Suprapubic skin (tissue), 4 donors: ENCODE measurements at regions not wholly inside any gene's neighbourhood (a gene's known extent, or its start where the extent isn't known, plus 50 kb on each side); places are given as distances from the start of the nearest gene placed in this dataset.

Source experiments
- DNase-seq, 2 donors: peaks; one replicate each; pipeline ENCODE4 v3.0.0-alpha.2; 2019; ENCODE audit warnings: low spot score in 2 of 2
- H3K27ac ChIP-seq: fragments of 200-600 bp; sonication (generic); one replicate; pipeline ENCODE4 v1.5.1; 2019
- H3K27me3 ChIP-seq: fragments of 200-600 bp; sonication (generic); one replicate; pipeline ENCODE4 v1.5.1; 2019
- H3K36me3 ChIP-seq: fragments of 200-600 bp; sonication (generic); one replicate; pipeline ENCODE4 v1.5.1; 2019
- H3K4me1 ChIP-seq: fragments of 200-600 bp; sonication (generic); one replicate; pipeline ENCODE4 v1.5.1; 2019
- H3K4me3 ChIP-seq: fragments of 200-600 bp; sonication (generic); one replicate; pipeline ENCODE4 v1.5.1; 2019; ENCODE audit warnings: mild to moderate bottlenecking
- H3K9me3 ChIP-seq: fragments of 200-600 bp; sonication (generic); one replicate; pipeline ENCODE4 v1.5.1; 2019
- CTCF ChIP-seq, 2 donors: fragments of 200-600 bp in 1 of 2; fragments of 450-650 bp in 1 of 2; sonication (generic) in 1 of 2; IDR thresholded peaks; one replicate each; pipeline ENCODE4 v1.5.1; 2016 to 2019; ENCODE audit warnings: antibody characterized with exemption in 2 of 2, mild to moderate bottlenecking in 1 of 2, moderate library complexity in 1 of 2
- EP300 ChIP-seq: sonication (generic); formaldehyde crosslinking; IDR thresholded peaks from one replicate; pipeline ENCODE4 v1.6.1; 2017; ENCODE audit warnings: antibody characterized with exemption
- POLR2A ChIP-seq, 2 donors: fragments of 450-650 bp; IDR thresholded peaks; one replicate each; pipeline ENCODE4 v1.6.1; 2017; ENCODE audit warnings: antibody characterized with exemption in 2 of 2, mild to moderate bottlenecking in 2 of 2, moderate library complexity in 2 of 2
- POLR2AphosphoS5 ChIP-seq, 3 donors: sonication (generic); formaldehyde crosslinking; IDR thresholded peaks; one replicate each; pipeline ENCODE4 v1.6.1; 2017; ENCODE audit warnings: antibody characterized with exemption in 3 of 3
- WGBS: methylation state at CpG from one replicate; pipeline ENCODE4 v1.1.5; 2018; 5-methylcytosine and 5-hydroxymethylcytosine counted together

- Histone ChIP-seq H3K9me3 (no peaks in the 10 kb centered on the region), H3K4me3 (no peak overlapping the region), H3K4me1 (no peaks in the 10 kb centered on the region), H3K27me3 (no peaks in the 10 kb centered on the region), H3K27ac (no peak overlapping the region), H3K36me3 (no peaks in the 10 kb centered on the region)
- no peak for DNase-seq
- TF ChIP-seq POLR2A (IDR thresholded peaks at IDR 0.05) (no peak), POLR2AphosphoS5 (IDR thresholded peaks at IDR 0.05) (no peak), CTCF (IDR thresholded peaks at IDR 0.05) (no peak), EP300 (no peak)
- WGBS, result 60% methylated on average over 4 of the region's 4 CpGs
Measured at GRCh38 chr7:20033621-20034400, 183.4 kb downstream of the MACC1 start.

- H3K27me3 ChIP-seq, result no peaks in the 10 kb centered on the region
- H3K4me1 ChIP-seq, result no peaks in the 10 kb centered on the region
- H3K36me3 ChIP-seq, result no peaks in the 10 kb centered on the region
- no peak overlapping the region for H3K4me3 ChIP-seq
- H3K9me3 ChIP-seq, result no peaks in the 10 kb centered on the region
- TF ChIP-seq POLR2AphosphoS5 (IDR thresholded peaks at IDR 0.05) (no peak), EP300 (no peak), CTCF (IDR thresholded peaks at IDR 0.05) (no peak), POLR2A (IDR thresholded peaks at IDR 0.05) (no peak)
- DNase-seq, result no peak
- 70% methylated on average over 1 of the region's 1 CpG for WGBS
- no peak overlapping the region for H3K27ac ChIP-seq
Measured at GRCh38 chr7:20032741-20033140, 184.4 kb downstream of the MACC1 start.

GRCh38 chr7:20030915-20031362 is 186.2 kb downstream of the MACC1 start:
- Histone ChIP-seq H3K27ac (no peak overlapping the region), H3K4me1 (no peaks in the 10 kb centered on the region), H3K36me3 (no peaks in the 10 kb centered on the region), H3K27me3 (no peaks in the 10 kb centered on the region), H3K9me3 (no peaks in the 10 kb centered on the region), H3K4me3 (no peak overlapping the region)
- no peak for DNase-seq
- TF ChIP-seq POLR2AphosphoS5 (IDR thresholded peaks at IDR 0.05), result no peak
- no peak for TF ChIP-seq POLR2A (IDR thresholded peaks at IDR 0.05)
- TF ChIP-seq CTCF (IDR thresholded peaks at IDR 0.05), result no peak
- TF ChIP-seq EP300, result no peak

GRCh38 chr7:20030417-20030816 is 186.8 kb downstream of the MACC1 start:
- no peak overlapping the region for H3K4me3 ChIP-seq
- no peaks in the 10 kb centered on the region for H3K4me1 ChIP-seq
- H3K9me3 ChIP-seq, result no peaks in the 10 kb centered on the region
- DNase-seq, result no peak
- TF ChIP-seq CTCF (IDR thresholded peaks at IDR 0.05), result no peak
- no peak for TF ChIP-seq EP300
- TF ChIP-seq POLR2A (IDR thresholded peaks at IDR 0.05), result no peak
- H3K27me3 ChIP-seq, result no peaks in the 10 kb centered on the region
- 57% methylated on average over 2 of the region's 2 CpGs for WGBS
- H3K27ac ChIP-seq, result no peak overlapping the region
- H3K36me3 ChIP-seq, result no peaks in the 10 kb centered on the region

GRCh38 chr7:20026762-20027161 is 190.4 kb downstream of the MACC1 start:
- TF ChIP-seq EP300 (no peak), POLR2A (IDR thresholded peaks at IDR 0.05) (no peak), CTCF (IDR thresholded peaks at IDR 0.05) (no peak), POLR2AphosphoS5 (IDR thresholded peaks at IDR 0.05) (no peak)
- Histone ChIP-seq H3K9me3 (no peaks in the 10 kb centered on the region), H3K27me3 (no peaks in the 10 kb centered on the region), H3K36me3 (no peaks in the 10 kb centered on the region), H3K4me1 (no peaks in the 10 kb centered on the region), H3K27ac (no peak overlapping the region), H3K4me3 (no peak overlapping the region)
- no peak for DNase-seq
- 85% methylated on average over 4 of the region's 4 CpGs for WGBS
